ENCODE measurements at regions not wholly inside any gene's neighbourhood (a gene's known extent, or its start where the extent isn't known, plus 50 kb on each side); places are given as distances from the start of the nearest gene placed in this dataset.

- TF ChIP-seq CTCF (IDR thresholded peaks at IDR 0.05; ENCODE audit: insufficient read depth, low read length): no peak
- TF ChIP-seq SPI1 (IDR thresholded peaks at IDR 0.05; ENCODE audit: borderline replicate concordance, low read depth): no peak
Measured at GRCh38 chrX:40158036-40158706, 60.4 kb upstream of the BCOR start.
